WTC11 (cell line): ENCODE measurements at regions not wholly inside any gene's neighbourhood (a gene's known extent, or its start where the extent isn't known, plus 50 kb on each side); places are given as distances from the start of the nearest gene placed in this dataset.

Experiments
- ATAC-seq: fragments of 200-7000 bp; cut with Tn5 transposase; 2 replicates; pipeline ENCODE4 v1.10.0; 2021; ENCODE audit warnings: mild to moderate bottlenecking, moderate library complexity
- CTCF ChIA-PET: fragments of 300-600 bp; sonication (Branson Sonifier 250); formaldehyde crosslinking; loops from one replicate; lab custom pipeline; 2021; ENCODE audit warnings: antibody characterized with exemption; lab: Charles Lee
- POLR2A ChIA-PET: fragments of 350-600 bp; sonication (Branson Sonifier 250); formaldehyde crosslinking; loops from one replicate; lab custom pipeline; 2021; ENCODE audit warnings: antibody characterized with exemption; lab: Charles Lee
- DNase-seq: peaks from one replicate; pipeline ENCODE4 v3.0.0; 2021; ENCODE audit warnings: low spot score
- H3K27ac Mint-ChIP-seq: 2 replicates; pipeline ENCODE4 v1.8.0; 2021; ENCODE audit warnings: mixed read lengths
- H3K27me3 Mint-ChIP-seq: 2 replicates; pipeline ENCODE4 v1.8.0; 2021; ENCODE audit warnings: low read depth, mild to moderate bottlenecking, moderate library complexity, mixed read lengths
- H3K36me3 Mint-ChIP-seq: 2 replicates; pipeline ENCODE4 v1.8.0; 2021; ENCODE audit warnings: mixed read lengths
- H3K4me1 Mint-ChIP-seq: 2 replicates; pipeline ENCODE4 v1.8.0; 2022; ENCODE audit warnings: mixed read lengths
- H3K4me3 Mint-ChIP-seq: 2 replicates; pipeline ENCODE4 v1.8.0; 2021; ENCODE audit warnings: mild to moderate bottlenecking, moderate library complexity, mixed read lengths
- H3K9me3 Mint-ChIP-seq: 2 replicates; pipeline ENCODE4 v1.8.0; 2021; ENCODE audit warnings: mixed read lengths
- AFF4 ChIP-seq: sonication (generic); formaldehyde crosslinking; IDR thresholded peaks from 2 replicates; pipeline ENCODE4 v1.8.1; 2023; ENCODE audit warnings: mild to moderate bottlenecking, missing genetic modification reagents, borderline replicate concordance
- ATF1 ChIP-seq: sonication (generic); formaldehyde crosslinking; IDR thresholded peaks from 2 replicates; pipeline ENCODE4 v1.8.1; 2023; ENCODE audit warnings: mild to moderate bottlenecking, moderate library complexity, missing genetic modification reagents
- CDX4 ChIP-seq: fragments of 250-450 bp; sonication (Bioruptor Pico); IDR thresholded peaks from 2 replicates; pipeline ENCODE4 v1.9.0; 2021; ENCODE audit warnings: moderate library complexity, mild to moderate bottlenecking, inconsistent platforms, borderline replicate concordance
- E2F1 ChIP-seq: sonication (generic); formaldehyde crosslinking; IDR thresholded peaks from 2 replicates; pipeline ENCODE4 v1.8.0; 2022; ENCODE audit warnings: mild to moderate bottlenecking, missing genetic modification reagents
- ETV6 ChIP-seq: sonication (generic); formaldehyde crosslinking; IDR thresholded peaks from 2 replicates; pipeline ENCODE4 v1.8.1; 2022; ENCODE audit warnings: mild to moderate bottlenecking, missing genetic modification reagents
- FOXJ3 ChIP-seq: sonication (generic); formaldehyde crosslinking; IDR thresholded peaks from 2 replicates; pipeline ENCODE4 v1.9.0; 2021; ENCODE audit warnings: missing genetic modification reagents, mild to moderate bottlenecking, borderline replicate concordance
- IRF2 ChIP-seq: sonication (generic); formaldehyde crosslinking; IDR thresholded peaks from 2 replicates; pipeline ENCODE4 v1.8.0; 2022; ENCODE audit warnings: low read depth, missing genetic modification reagents, borderline replicate concordance
- JAZF1 ChIP-seq: fragments of 250-450 bp; sonication (Bioruptor Pico); IDR thresholded peaks from 2 replicates; pipeline ENCODE4 v1.9.0; 2021; ENCODE audit warnings: moderate library complexity, mild to moderate bottlenecking, inconsistent platforms
- MXD4 ChIP-seq: fragments of 250-450 bp; sonication (Bioruptor Pico); IDR thresholded peaks from 2 replicates; pipeline ENCODE4 v1.8.0; 2021; ENCODE audit warnings: mild to moderate bottlenecking, moderate library complexity, borderline replicate concordance
- NFE2L1 ChIP-seq: sonication (generic); formaldehyde crosslinking; IDR thresholded peaks from 2 replicates; pipeline ENCODE4 v1.8.1; 2023; ENCODE audit warnings: missing genetic modification reagents
- PRRX2 ChIP-seq: fragments of 250-450 bp; sonication (Bioruptor Pico); IDR thresholded peaks from 2 replicates; pipeline ENCODE4 v1.8.0; 2021; ENCODE audit warnings: mild to moderate bottlenecking
- RELA ChIP-seq: sonication (generic); formaldehyde crosslinking; IDR thresholded peaks from 2 replicates; pipeline ENCODE4 v1.8.1; 2022; ENCODE audit warnings: missing genetic modification reagents, mild to moderate bottlenecking, borderline replicate concordance
- SMAD4 ChIP-seq: sonication (generic); formaldehyde crosslinking; IDR thresholded peaks from 2 replicates; pipeline ENCODE4 v1.8.0; 2022; ENCODE audit warnings: mild to moderate bottlenecking, missing genetic modification reagents
- STAT6 ChIP-seq: sonication (generic); formaldehyde crosslinking; conservative IDR thresholded peaks from 2 replicates; pipeline ENCODE4 v1.8.1; 2023; ENCODE audit warnings: mild to moderate bottlenecking, low read depth, missing genetic modification reagents, moderate library complexity
- TEAD1 ChIP-seq: sonication (generic); formaldehyde crosslinking; IDR thresholded peaks from 2 replicates; pipeline ENCODE4 v1.8.0; 2022; ENCODE audit warnings: mild to moderate bottlenecking, missing genetic modification reagents
- TP53 ChIP-seq: sonication (generic); formaldehyde crosslinking; IDR thresholded peaks from 2 replicates; pipeline ENCODE4 v1.8.1; 2023; ENCODE audit warnings: mild to moderate bottlenecking, missing genetic modification reagents
- ZNF281 ChIP-seq: sonication (generic); formaldehyde crosslinking; IDR thresholded peaks from 2 replicates; pipeline ENCODE4 v1.8.0; 2023; ENCODE audit warnings: mild to moderate bottlenecking, missing genetic modification reagents
- ZNF532 ChIP-seq: fragments of 250-450 bp; sonication (Bioruptor Pico); IDR thresholded peaks from 2 replicates; pipeline ENCODE4 v1.9.0; 2021; ENCODE audit warnings: mild to moderate bottlenecking, borderline replicate concordance
- ZSCAN18 ChIP-seq: fragments of 250-450 bp; sonication (Bioruptor Pico); IDR thresholded peaks from 2 replicates; pipeline ENCODE4 v2.1.2; 2022; ENCODE audit warnings: mild to moderate bottlenecking, moderate library complexity

- no peak for ATAC-seq
- no peak overlapping the region for H3K27ac Mint-ChIP-seq
- no peak overlapping the region for H3K4me3 Mint-ChIP-seq
- no peak for DNase-seq
- no peaks in the 10 kb centered on the region for H3K4me1 Mint-ChIP-seq
- H3K27me3 Mint-ChIP-seq, result peaks cover 95% of the 10 kb centered on the region
- no peak for TF ChIP-seq E2F1 (CRISPR knock-in tag)
- no peak for TF ChIP-seq ETV6 (CRISPR knock-in tag)
- no peak for TF ChIP-seq MXD4
- no peak for TF ChIP-seq TEAD1
- TF ChIP-seq AFF4, result no peak
- no peak for TF ChIP-seq PRRX2 (CRISPR knock-in tag)
- no peak for TF ChIP-seq STAT6
- TF ChIP-seq IRF2 (CRISPR knock-in tag), result no peak
- no peak for TF ChIP-seq RELA
- POLR2A ChIA-PET, result no interaction called here
- no peaks in the 10 kb centered on the region for H3K36me3 Mint-ChIP-seq
- CTCF ChIA-PET, result interaction anchor here (0.7 to 1.4 kb wide), 3 partner anchors 11 to 93 kb away, joined by 3 read pairs; no protein-coding TSS in a partner anchor
- H3K9me3 Mint-ChIP-seq, result no peaks in the 10 kb centered on the region
These were observed 95.3 kb upstream of the FAM136A start for GRCh38 chr2:70397186-70397585.

GRCh38 chr2:70396612-70397011 is 94.7 kb upstream of the FAM136A start:
- peaks cover 95% of the 10 kb centered on the region for H3K27me3 Mint-ChIP-seq
- H3K36me3 Mint-ChIP-seq, result no peaks in the 10 kb centered on the region
- ChIA-PET POLR2A (interaction anchor here (0.6 kb wide), 1 partner anchor 671 kb away, joined by 4 read pairs; no protein-coding TSS in a partner anchor), CTCF (interaction anchor here (0.7 to 0.8 kb wide), 2 partner anchors 9 to 93 kb away, joined by 3 to 4 read pairs; no protein-coding TSS in a partner anchor)
- no peak overlapping the region for H3K4me3 Mint-ChIP-seq
- H3K27ac Mint-ChIP-seq, result no peak overlapping the region
- DNase-seq (no peak), ATAC-seq (no peak)
- no peaks in the 10 kb centered on the region for H3K9me3 Mint-ChIP-seq
- no peaks in the 10 kb centered on the region for H3K4me1 Mint-ChIP-seq
- TF ChIP-seq JAZF1 (CRISPR knock-in tag), result no peak
- no peak for TF ChIP-seq NFE2L1 (CRISPR knock-in tag)
- no peak for TF ChIP-seq TP53 (CRISPR knock-in tag)
- TF ChIP-seq ZNF532, result no peak
- TF ChIP-seq ATF1, result no peak
- no peak for TF ChIP-seq FOXJ3 (CRISPR knock-in tag)
- TF ChIP-seq ZNF281 (CRISPR knock-in tag), result no peak
- TF ChIP-seq SMAD4 (CRISPR knock-in tag), result no peak
- TF ChIP-seq ZSCAN18 (CRISPR knock-in tag), result no peak
- TF ChIP-seq CDX4 (CRISPR knock-in tag), result no peak
